ENCODE measurements at regions not wholly inside any gene's neighbourhood (a gene's known extent, or its start where the extent isn't known, plus 50 kb on each side); places are given as distances from the start of the nearest gene placed in this dataset.

DNA sequence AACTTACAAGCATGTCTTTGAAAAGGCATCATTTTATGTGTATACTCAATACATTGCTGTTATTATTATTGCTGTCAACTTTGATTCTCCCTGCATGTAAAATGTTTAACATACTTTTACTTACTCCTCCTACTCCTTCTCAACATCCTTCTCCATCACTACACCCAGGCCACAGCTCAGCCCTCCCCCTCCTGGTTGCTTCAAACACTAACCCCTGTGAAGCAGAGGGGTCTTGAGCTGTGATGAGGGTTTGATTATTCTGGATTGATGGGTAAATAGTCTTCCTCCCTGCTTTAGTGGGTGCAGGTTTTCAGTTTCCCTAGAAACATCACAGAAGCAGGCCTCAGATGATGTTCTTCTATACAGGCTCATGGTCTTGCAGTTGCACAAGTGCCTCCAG is 221.0 kb downstream of the OSR1 start:
- DNase-seq (ENCODE audit: low read depth) (no peak), FAIRE-seq (no peak)
- Histone ChIP-seq H3K36me3 (ENCODE audit: control insufficient read depth, insufficient read depth, low read length) (no peaks in the 10 kb centered on the region), H3K4me3 (ENCODE audit: low read depth, low read length) (no peak overlapping the region), H3K27me3 (ENCODE audit: control insufficient read depth, insufficient read depth, low read length) (no peaks in the 10 kb centered on the region)
- TF ChIP-seq, protein P1, sequence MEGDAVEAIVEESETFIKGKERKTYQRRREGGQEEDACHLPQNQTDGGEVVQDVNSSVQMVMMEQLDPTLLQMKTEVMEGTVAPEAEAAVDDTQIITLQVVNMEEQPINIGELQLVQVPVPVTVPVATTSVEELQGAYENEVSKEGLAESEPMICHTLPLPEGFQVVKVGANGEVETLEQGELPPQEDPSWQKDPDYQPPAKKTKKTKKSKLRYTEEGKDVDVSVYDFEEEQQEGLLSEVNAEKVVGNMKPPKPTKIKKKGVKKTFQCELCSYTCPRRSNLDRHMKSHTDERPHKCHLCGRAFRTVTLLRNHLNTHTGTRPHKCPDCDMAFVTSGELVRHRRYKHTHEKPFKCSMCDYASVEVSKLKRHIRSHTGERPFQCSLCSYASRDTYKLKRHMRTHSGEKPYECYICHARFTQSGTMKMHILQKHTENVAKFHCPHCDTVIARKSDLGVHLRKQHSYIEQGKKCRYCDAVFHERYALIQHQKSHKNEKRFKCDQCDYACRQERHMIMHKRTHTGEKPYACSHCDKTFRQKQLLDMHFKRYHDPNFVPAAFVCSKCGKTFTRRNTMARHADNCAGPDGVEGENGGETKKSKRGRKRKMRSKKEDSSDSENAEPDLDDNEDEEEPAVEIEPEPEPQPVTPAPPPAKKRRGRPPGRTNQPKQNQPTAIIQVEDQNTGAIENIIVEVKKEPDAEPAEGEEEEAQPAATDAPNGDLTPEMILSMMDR (IDR thresholded peaks at IDR 0.05; ENCODE audit: insufficient read depth, low read length, severe bottlenecking): no peak

GRCh38 chr2:19132967-19133366 is 225.5 kb downstream of the OSR1 start:
- TF ChIP-seq, protein P1 (IDR thresholded peaks at IDR 0.05; ENCODE audit: insufficient read depth, low read length, severe bottlenecking): no peak
- DNase-seq (ENCODE audit: low read depth): no peak
- Histone ChIP-seq H3K36me3 (ENCODE audit: control insufficient read depth, insufficient read depth, low read length) (no peaks in the 10 kb centered on the region), H3K27me3 (ENCODE audit: control insufficient read depth, insufficient read depth, low read length) (no peaks in the 10 kb centered on the region), H3K4me3 (ENCODE audit: low read depth, low read length) (no peak overlapping the region)
- FAIRE-seq: no peak

DNA sequence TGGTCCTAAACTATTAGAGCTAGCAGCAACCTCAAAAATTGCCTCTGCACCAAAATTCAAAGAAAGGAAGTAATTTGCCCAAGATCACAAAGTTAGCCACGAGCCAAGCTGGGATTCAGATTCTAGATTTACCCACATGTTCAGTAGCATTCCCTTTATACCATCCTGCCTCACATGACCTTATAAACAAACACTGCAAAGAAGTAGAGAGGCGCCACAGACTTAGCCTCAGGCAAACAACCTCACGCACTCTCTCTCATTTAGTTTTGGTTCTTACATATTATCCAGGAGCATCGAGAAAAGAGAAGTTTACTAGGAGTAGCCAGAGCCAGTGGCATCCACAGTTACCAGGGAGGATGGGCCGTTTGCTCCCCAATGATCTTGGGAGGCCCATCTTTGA is 226.6 kb downstream of the OSR1 start:
- Histone ChIP-seq H3K36me3 (ENCODE audit: control insufficient read depth, insufficient read depth, low read length) (no peaks in the 10 kb centered on the region), H3K27me3 (ENCODE audit: control insufficient read depth, insufficient read depth, low read length) (no peaks in the 10 kb centered on the region), H3K4me3 (ENCODE audit: low read depth, low read length) (no peak overlapping the region)
- DNase-seq (ENCODE audit: low read depth) (no peak), FAIRE-seq (no peak)
- TF ChIP-seq, protein P1 (IDR thresholded peaks at IDR 0.05; ENCODE audit: insufficient read depth, low read length, severe bottlenecking): no peak

DNA sequence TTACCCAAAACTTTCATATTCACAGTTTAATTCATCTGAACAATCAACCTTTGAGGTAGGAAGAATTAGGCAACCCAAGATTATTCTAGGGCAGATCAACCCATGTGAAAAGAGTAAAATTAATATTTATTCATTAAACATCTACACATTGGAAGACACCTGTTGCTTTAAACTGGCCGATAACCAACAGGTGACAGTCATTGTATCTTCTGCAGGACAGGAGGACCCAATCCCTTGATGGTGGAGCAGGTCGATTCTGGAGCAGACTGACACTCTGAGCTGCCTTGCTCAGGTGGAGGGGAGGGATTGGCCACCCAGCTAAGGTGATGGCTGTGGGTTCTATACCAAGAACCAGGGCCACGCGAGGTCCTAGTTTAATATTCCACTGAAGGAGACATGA is 230.3 kb downstream of the OSR1 start:
- Histone ChIP-seq H3K27me3 (ENCODE audit: control insufficient read depth, insufficient read depth, low read length) (no peaks in the 10 kb centered on the region), H3K36me3 (ENCODE audit: control insufficient read depth, insufficient read depth, low read length) (no peaks in the 10 kb centered on the region), H3K4me3 (ENCODE audit: low read depth, low read length) (no peak overlapping the region)
- no peak for DNase-seq (ENCODE audit: low read depth)
- TF ChIP-seq, protein P1 (IDR thresholded peaks at IDR 0.05; ENCODE audit: insufficient read depth, low read length, severe bottlenecking): no peak
- no peak for FAIRE-seq

- Histone ChIP-seq H3K4me3 (ENCODE audit: low read depth, low read length) (no peak overlapping the region), H3K36me3 (ENCODE audit: control insufficient read depth, insufficient read depth, low read length) (no peaks in the 10 kb centered on the region), H3K27me3 (ENCODE audit: control insufficient read depth, insufficient read depth, low read length) (no peaks in the 10 kb centered on the region)
- TF ChIP-seq, protein P1 (IDR thresholded peaks at IDR 0.05; ENCODE audit: insufficient read depth, low read length, severe bottlenecking): no peak
- FAIRE-seq (no peak), DNase-seq (ENCODE audit: low read depth) (no peak)
These were observed 230.8 kb downstream of the OSR1 start for GRCh38 chr2:19127616-19128015.

DNA sequence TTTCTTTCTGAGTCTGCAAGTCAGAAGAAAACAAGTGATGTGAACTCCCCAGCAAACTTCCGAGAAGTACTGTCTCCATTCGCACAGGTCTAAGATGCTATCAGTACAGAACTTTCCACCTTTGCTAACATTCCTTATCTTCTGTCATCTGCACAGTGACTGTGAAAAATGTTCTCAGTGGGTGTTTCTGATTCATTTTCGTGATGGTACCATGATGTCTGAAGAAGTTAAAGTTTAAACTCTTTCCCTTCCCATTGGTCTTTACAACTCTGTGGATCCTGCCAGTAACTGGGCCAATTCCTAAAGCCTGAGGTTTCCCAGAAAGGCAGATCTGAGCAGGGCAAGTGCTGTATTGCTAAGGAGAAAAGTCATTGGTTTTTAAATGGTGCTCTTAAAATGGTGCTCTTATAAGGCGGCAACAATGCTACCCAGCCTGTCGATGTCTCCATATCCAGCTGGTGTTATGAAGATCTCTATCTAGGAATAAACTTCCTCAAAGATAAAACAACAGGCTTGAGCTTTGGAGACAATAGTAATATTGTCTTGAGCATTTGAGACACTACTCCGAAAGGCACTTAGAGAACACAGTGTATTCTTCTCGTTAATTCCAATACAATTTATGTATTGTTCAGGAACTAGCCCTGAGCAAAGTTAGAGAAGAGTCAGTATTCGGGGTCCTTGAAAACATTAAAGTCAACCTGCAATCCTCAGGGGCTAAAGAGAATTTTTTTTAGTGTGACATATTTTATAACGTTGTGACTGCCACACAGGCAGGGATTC is 232.3 kb downstream of the OSR1 start:
- H3K27me3 ChIP-seq (ENCODE audit: control insufficient read depth, insufficient read depth, low read length): no peaks in the 10 kb centered on the region
- TF ChIP-seq, protein P1 (IDR thresholded peaks at IDR 0.05; ENCODE audit: insufficient read depth, low read length, severe bottlenecking): no peak
- no peaks in the 10 kb centered on the region for H3K36me3 ChIP-seq (ENCODE audit: control insufficient read depth, insufficient read depth, low read length)
- no peak for DNase-seq (ENCODE audit: low read depth)
- H3K4me3 ChIP-seq (ENCODE audit: low read depth, low read length): no peak overlapping the region
- no peak for FAIRE-seq
